ENCODE measurements at regions not wholly inside any gene's neighbourhood (a gene's known extent, or its start where the extent isn't known, plus 50 kb on each side); places are given as distances from the start of the nearest gene placed in this dataset.

DNA sequence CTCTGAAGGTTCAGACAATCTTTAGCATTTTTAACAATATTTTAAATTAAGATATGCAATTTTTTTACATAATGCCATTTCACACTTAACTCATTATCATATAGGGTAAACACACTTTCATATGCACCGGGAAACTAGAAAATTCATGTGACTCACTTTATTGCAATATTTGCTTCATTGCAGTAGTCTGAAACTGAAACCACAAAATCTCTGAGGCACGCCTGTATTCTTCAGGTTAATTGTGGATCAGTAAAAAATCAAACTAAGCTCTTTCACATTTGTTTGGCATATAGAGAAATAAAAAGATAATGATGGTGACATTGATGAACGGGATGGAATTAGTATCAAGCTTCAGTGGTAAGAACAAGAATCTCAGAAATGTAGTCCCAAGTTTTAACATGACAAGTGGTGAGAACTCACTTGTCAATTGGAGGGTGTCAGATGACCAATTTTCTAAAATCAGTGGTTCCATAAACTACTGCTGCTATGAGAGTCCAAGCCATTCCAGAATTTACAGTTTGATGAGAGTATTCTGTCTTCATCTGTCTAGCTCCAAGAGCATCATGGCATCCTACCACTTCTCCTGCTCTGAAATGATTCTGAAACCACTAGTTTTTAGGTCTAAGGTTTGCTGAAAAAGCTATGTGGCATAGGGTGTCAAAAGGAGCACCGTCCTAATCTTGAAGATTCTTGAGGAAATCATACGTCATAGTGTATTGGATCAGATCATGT is 281.0 kb downstream of the PTPRC start:
- no peaks in the 10 kb centered on the region for H3K27me3 ChIP-seq (ENCODE audit: control insufficient read depth in 1 of 2, insufficient read depth in 2 of 2, low read length in 2 of 2)
- H3K9me3 ChIP-seq (ENCODE audit: low read length): no peaks in the 10 kb centered on the region
- no peaks in the 10 kb centered on the region for H3K36me3 ChIP-seq (ENCODE audit: insufficient read depth, low read length)
- H3K4me1 ChIP-seq (ENCODE audit: insufficient read depth, low read length): no peaks in the 10 kb centered on the region
- no peak overlapping the region for H3K4me3 ChIP-seq (ENCODE audit: low read depth in 1 of 2, low read length in 2 of 2)
- H3K27ac ChIP-seq (ENCODE audit: low read depth, low read length): no peak overlapping the region
- H3K9ac ChIP-seq (ENCODE audit: low read length): no peak overlapping the region

DNA sequence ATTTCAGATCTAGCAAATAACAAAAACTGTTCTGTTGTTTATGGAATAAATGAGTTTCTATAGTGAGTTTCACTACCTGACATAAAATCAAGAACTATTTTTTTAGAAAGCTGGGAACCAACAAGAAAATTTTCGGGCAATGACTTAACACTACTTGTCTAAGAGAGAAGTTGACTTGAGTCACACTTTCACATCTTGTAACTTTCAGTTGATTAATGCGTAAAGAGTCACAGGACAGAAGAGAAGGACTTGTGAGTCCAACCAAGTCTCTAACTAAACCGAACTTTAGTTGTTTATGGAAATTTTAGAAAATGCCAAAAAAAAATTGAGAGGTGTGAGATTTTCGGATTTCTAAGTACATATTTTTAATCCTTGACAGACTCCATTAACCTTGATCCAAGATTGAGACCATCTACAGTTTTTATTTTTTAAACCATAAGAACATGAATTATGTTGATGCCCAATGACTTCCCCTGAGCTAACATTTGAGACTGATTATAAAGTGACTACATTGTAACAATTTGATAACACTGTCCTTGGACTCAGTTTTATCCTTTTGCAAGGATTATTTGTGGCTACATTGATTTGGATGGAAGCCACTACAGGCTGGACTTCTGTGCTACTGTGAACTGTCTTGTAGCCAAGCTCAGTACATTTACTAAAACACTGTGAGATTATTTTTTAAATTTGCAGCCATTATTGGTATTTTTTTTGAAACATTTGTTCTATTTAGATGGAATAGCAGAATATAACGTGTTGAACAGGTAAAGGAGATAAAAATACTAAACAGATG is 284.0 kb downstream of the PTPRC start:
- Histone ChIP-seq H3K4me3 (ENCODE audit: low read depth in 1 of 2, low read length in 2 of 2) (no peak overlapping the region), H3K9me3 (ENCODE audit: low read length) (no peaks in the 10 kb centered on the region), H3K4me1 (ENCODE audit: insufficient read depth, low read length) (no peaks in the 10 kb centered on the region), H3K36me3 (ENCODE audit: insufficient read depth, low read length) (no peaks in the 10 kb centered on the region), H3K9ac (ENCODE audit: low read length) (no peak overlapping the region), H3K27me3 (ENCODE audit: control insufficient read depth in 1 of 2, insufficient read depth in 2 of 2, low read length in 2 of 2) (no peaks in the 10 kb centered on the region), H3K27ac (ENCODE audit: low read depth, low read length) (no peak overlapping the region)

DNA sequence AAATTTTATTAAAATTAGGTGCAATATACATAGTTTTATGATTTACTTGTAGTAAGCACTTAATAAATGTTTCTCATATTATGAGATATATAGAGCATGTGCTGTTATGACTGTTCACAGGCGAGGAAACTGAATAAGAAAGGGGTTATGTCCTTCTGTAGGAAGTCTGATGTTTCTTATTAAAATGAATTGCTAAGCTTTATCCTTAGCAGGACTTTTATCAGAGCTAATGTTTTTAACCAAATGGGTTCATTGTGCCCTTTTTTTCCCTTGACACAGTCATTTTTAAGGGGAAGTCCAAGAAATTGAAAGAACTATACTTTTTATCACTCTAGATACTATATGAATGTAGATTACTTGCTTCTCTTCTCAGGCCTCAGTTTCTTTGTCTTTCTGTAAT is 285.2 kb downstream of the PTPRC start:
- Histone ChIP-seq H3K4me1 (ENCODE audit: insufficient read depth, low read length) (no peaks in the 10 kb centered on the region), H3K9ac (ENCODE audit: low read length) (no peak overlapping the region), H3K27me3 (ENCODE audit: control insufficient read depth in 1 of 2, insufficient read depth in 2 of 2, low read length in 2 of 2) (no peaks in the 10 kb centered on the region), H3K36me3 (ENCODE audit: insufficient read depth, low read length) (no peaks in the 10 kb centered on the region), H3K9me3 (ENCODE audit: low read length) (no peaks in the 10 kb centered on the region), H3K4me3 (ENCODE audit: low read depth in 1 of 2, low read length in 2 of 2) (no peak overlapping the region), H3K27ac (ENCODE audit: low read depth, low read length) (no peak overlapping the region)

DNA sequence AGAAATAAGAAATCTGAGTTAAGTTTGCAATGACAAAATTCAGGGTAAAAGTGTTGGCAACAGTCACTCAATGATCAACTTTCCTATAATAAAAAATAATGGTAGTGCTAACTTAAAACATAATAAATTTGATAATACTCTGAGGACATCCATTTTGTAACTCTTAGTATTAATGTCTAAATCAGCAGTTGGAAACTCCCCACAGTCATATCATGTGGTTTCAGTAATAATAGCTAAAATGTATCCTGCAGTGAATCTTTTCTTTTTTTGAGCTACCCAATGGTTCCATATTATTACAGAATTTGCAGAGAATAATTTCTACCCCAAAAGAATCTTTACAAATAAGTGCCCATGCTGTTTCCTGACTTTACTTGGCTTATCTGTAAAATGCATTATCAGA is 286.7 kb downstream of the PTPRC start:
- Histone ChIP-seq H3K27me3 (ENCODE audit: control insufficient read depth in 1 of 2, insufficient read depth in 2 of 2, low read length in 2 of 2) (no peaks in the 10 kb centered on the region), H3K9ac (ENCODE audit: low read length) (no peak overlapping the region), H3K27ac (ENCODE audit: low read depth, low read length) (no peak overlapping the region), H3K4me1 (ENCODE audit: insufficient read depth, low read length) (no peaks in the 10 kb centered on the region), H3K36me3 (ENCODE audit: insufficient read depth, low read length) (no peaks in the 10 kb centered on the region), H3K9me3 (ENCODE audit: low read length) (no peaks in the 10 kb centered on the region), H3K4me3 (ENCODE audit: low read depth in 1 of 2, low read length in 2 of 2) (no peak overlapping the region)

DNA sequence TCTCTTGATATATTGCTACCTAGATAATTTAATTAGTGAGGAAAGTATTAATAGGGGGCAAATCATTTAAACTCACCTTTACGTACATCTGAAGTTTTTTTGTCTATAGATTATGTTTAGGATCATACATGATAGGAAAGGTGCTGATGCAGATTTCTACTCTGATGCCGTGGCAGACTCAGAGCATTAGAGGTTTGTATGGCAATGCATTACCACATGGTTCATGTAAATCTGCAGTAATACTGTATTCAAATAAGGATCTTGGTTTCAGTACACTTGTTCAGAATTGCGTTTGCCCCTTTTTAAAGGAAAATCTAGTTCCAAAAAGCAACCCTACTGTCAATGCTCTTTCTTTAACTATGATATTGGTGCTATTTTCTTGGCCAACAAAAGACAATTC is 288.3 kb downstream of the PTPRC start:
- Histone ChIP-seq H3K4me1 (ENCODE audit: insufficient read depth, low read length) (no peaks in the 10 kb centered on the region), H3K36me3 (ENCODE audit: insufficient read depth, low read length) (no peaks in the 10 kb centered on the region), H3K27ac (ENCODE audit: low read depth, low read length) (no peak overlapping the region), H3K27me3 (ENCODE audit: control insufficient read depth in 1 of 2, insufficient read depth in 2 of 2, low read length in 2 of 2) (no peaks in the 10 kb centered on the region), H3K9ac (ENCODE audit: low read length) (no peak overlapping the region), H3K4me3 (ENCODE audit: low read depth in 1 of 2, low read length in 2 of 2) (no peak overlapping the region), H3K9me3 (ENCODE audit: low read length) (no peaks in the 10 kb centered on the region)

DNA sequence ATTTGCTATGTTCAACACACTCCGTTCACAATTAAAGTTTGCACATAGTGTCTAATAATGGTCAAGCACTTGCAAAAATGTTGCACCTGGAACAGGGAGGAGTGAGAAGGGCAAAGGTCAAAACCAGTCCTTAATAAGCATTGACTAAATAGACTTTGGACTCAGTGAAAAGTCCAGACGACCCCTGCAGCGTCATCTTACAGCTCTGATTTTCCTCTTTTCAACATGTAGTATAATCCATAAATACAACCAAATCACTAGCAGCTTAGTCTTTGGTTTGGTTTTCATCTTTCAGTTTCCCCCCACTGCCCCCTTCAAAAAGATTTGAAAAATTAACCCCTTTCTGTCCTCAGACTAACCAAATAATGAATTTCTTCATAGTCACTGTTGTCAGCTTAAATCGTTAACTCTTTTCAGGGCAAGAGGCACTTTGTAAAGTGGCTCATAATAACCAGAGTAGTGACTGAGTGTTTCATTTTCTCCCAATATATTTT is 290.3 kb downstream of the PTPRC start:
- no peaks in the 10 kb centered on the region for H3K4me1 ChIP-seq (ENCODE audit: insufficient read depth, low read length)

DNA sequence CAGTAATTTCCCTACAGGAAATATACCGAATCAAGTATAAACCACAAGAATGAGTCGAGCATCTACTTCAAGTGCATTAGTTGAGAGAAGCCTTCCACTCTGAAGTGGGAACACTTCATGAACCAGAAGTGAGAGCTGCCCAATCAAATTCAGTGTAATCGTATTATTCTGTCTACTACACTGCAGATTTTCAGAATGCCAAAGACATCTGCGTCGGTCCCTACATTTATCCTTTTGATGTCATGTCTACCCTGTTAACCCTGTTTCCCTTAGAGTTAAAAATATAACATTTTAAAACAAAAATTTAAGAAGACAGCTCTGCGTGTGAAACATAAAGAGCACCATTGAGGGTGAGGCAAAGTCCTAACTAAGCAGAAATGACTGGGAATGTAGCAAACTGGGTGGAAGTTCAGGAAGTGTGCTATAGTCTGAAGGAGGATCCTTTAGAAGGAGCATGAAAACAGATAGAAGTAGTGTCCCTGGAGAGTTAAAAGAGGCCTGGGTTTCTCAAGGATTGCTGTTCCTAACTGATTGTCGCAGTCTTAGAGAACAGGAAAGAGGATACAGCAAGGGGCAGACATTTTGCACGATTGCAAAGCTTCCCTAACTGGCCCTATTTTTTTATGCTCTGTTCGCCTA is 291.2 kb downstream of the PTPRC start:
- no peak overlapping the region for H3K9ac ChIP-seq (ENCODE audit: low read length)
- H3K36me3 ChIP-seq (ENCODE audit: insufficient read depth, low read length): no peaks in the 10 kb centered on the region
- H3K27me3 ChIP-seq (ENCODE audit: control insufficient read depth in 1 of 2, insufficient read depth in 2 of 2, low read length in 2 of 2): no peaks in the 10 kb centered on the region
- no peaks in the 10 kb centered on the region for H3K9me3 ChIP-seq (ENCODE audit: low read length)
- H3K4me1 ChIP-seq (ENCODE audit: insufficient read depth, low read length): peaks cover 3% of the 10 kb centered on the region
- H3K4me3 ChIP-seq (ENCODE audit: low read depth in 1 of 2, low read length in 2 of 2): no peak overlapping the region
- no peak overlapping the region for H3K27ac ChIP-seq (ENCODE audit: low read depth, low read length)

More for the DNA sequence above, 290.3 kb downstream of the PTPRC start:
- no peak overlapping the region for H3K27ac ChIP-seq (ENCODE audit: low read depth, low read length)
- no peaks in the 10 kb centered on the region for H3K36me3 ChIP-seq (ENCODE audit: insufficient read depth, low read length)
- H3K9me3 ChIP-seq (ENCODE audit: low read length): no peaks in the 10 kb centered on the region
- no peak overlapping the region for H3K4me3 ChIP-seq (ENCODE audit: low read depth in 1 of 2, low read length in 2 of 2)
- H3K27me3 ChIP-seq (ENCODE audit: control insufficient read depth in 1 of 2, insufficient read depth in 2 of 2, low read length in 2 of 2): no peaks in the 10 kb centered on the region
- no peak overlapping the region for H3K9ac ChIP-seq (ENCODE audit: low read length)

DNA sequence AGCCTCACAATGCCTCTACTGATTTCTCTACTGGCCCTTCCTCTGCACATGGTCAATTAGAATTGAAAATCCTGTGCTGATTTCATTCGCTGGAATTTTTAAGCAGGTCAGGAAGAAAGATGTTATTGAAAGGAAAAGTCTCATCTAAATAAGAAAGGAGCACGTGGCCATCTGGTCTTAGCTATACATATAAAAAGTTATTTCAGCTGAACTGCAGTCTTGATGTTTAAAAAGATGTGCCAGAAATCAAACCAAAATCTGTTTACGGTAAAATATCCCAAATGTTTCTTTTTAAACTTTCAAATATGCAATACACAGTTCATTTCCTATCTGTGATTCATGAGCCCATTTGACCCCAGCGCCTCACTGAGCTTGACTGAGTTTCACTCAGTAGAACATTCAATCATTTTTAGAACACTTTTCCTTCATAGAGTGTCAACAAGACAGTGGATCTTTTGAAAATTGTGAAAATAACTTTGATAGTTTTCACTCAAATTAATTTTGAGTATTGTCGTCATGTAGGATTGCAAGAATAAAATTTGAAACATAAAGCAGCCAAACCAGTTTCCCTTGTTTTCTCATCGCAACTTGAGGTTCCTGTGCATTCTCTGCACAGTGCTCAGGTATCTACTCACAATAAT is 293.6 kb downstream of the PTPRC start:
- no peak overlapping the region for H3K4me3 ChIP-seq (ENCODE audit: low read depth in 1 of 2, low read length in 2 of 2)
- peaks cover 10% of the 10 kb centered on the region for H3K4me1 ChIP-seq (ENCODE audit: insufficient read depth, low read length)
- H3K27ac ChIP-seq (ENCODE audit: low read depth, low read length): no peak overlapping the region
- H3K27me3 ChIP-seq (ENCODE audit: control insufficient read depth in 1 of 2, insufficient read depth in 2 of 2, low read length in 2 of 2): no peaks in the 10 kb centered on the region
- no peaks in the 10 kb centered on the region for H3K36me3 ChIP-seq (ENCODE audit: insufficient read depth, low read length)
- no peaks in the 10 kb centered on the region for H3K9me3 ChIP-seq (ENCODE audit: low read length)
- no peak overlapping the region for H3K9ac ChIP-seq (ENCODE audit: low read length)

DNA sequence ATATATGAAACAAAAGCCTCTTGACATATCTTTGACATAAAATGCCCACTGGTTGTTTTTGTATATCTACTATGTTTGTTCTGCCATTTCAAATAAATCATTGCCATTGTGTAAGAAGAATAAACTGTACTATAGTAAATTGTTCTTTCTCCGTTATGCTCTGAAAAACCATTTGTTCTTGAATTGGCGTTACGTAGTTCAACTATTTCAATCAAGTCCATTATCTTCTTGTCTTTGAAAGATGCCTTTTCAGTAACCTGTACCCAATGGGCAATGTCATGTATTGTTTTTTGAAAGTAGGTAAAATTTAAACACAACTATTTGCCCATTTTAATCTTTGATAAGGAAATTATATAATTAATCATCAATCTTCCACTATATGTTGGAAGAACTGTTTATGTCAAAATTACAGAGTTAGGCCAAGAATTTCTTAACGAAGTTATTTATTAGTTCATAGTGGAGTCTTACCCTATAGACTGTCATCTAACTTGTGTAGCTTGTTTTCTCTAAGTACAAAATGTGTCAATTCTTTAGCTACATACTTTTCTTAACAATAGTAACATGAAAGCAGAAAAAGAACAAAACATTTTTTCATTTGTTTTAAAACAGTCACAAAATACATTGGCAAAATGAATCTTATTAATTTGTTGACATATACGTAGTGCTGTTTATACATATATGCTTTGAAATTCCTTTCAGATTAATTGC is 294.8 kb downstream of the PTPRC start:
- Histone ChIP-seq H3K4me1 (ENCODE audit: insufficient read depth, low read length) (peaks cover 10% of the 10 kb centered on the region), H3K27ac (ENCODE audit: low read depth, low read length) (no peak overlapping the region), H3K27me3 (ENCODE audit: control insufficient read depth in 1 of 2, insufficient read depth in 2 of 2, low read length in 2 of 2) (no peaks in the 10 kb centered on the region), H3K4me3 (ENCODE audit: low read depth in 1 of 2, low read length in 2 of 2) (no peak overlapping the region), H3K9ac (ENCODE audit: low read length) (no peak overlapping the region), H3K36me3 (ENCODE audit: insufficient read depth, low read length) (no peaks in the 10 kb centered on the region), H3K9me3 (ENCODE audit: low read length) (no peaks in the 10 kb centered on the region)

DNA sequence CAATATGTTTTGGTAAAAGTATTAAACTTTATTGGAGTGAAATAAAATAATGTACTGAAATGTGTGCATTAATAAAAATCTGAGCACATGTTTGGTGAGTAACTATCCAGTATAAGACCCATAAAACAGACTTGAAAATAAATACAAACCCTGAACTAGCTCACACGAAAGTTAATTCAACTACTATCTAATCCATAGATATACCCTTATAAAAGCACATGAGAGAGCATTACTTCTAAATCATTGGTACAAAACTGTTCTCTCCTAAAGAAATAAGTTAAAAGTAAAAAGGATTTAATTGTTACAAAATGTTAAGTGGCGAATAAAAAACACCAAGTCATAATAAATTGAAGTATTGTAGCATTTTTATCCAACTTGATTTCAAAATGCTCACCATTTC is 295.6 kb downstream of the PTPRC start:
- Histone ChIP-seq H3K27me3 (ENCODE audit: control insufficient read depth in 1 of 2, insufficient read depth in 2 of 2, low read length in 2 of 2) (no peaks in the 10 kb centered on the region), H3K36me3 (ENCODE audit: insufficient read depth, low read length) (no peaks in the 10 kb centered on the region), H3K4me3 (ENCODE audit: low read depth in 1 of 2, low read length in 2 of 2) (no peak overlapping the region), H3K27ac (ENCODE audit: low read depth, low read length) (no peak overlapping the region), H3K4me1 (ENCODE audit: insufficient read depth, low read length) (peaks cover 10% of the 10 kb centered on the region), H3K9ac (ENCODE audit: low read length) (no peak overlapping the region), H3K9me3 (ENCODE audit: low read length) (no peaks in the 10 kb centered on the region)

DNA sequence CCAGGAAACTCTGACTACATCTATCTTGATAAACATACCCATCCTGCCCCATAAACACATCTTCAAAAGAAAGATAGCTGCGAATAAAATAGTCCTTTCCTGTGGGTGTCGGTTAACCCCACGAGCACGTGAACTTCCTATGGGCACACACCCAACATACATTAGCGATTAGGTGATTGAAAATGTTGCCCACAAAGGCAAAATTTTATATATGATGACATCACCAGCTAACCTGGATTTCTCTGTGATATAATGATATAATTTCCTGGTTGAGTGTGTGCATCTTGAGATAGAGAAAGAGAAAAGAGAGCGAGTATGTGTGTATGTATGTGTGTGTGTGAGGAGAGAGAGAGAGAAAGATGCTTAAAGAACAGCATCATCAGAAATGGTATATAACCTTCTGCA is 296.1 kb downstream of the PTPRC start:
- H3K4me1 ChIP-seq (ENCODE audit: insufficient read depth, low read length): peaks cover 10% of the 10 kb centered on the region
- H3K27me3 ChIP-seq (ENCODE audit: control insufficient read depth in 1 of 2, insufficient read depth in 2 of 2, low read length in 2 of 2): no peaks in the 10 kb centered on the region
- no peak overlapping the region for H3K27ac ChIP-seq (ENCODE audit: low read depth, low read length)
- no peaks in the 10 kb centered on the region for H3K36me3 ChIP-seq (ENCODE audit: insufficient read depth, low read length)
- H3K9ac ChIP-seq (ENCODE audit: low read length): no peak overlapping the region
- H3K9me3 ChIP-seq (ENCODE audit: low read length): no peaks in the 10 kb centered on the region
- peak overlapping the region in 1 of 2 donors; percentile 9 for H3K4me3 ChIP-seq (ENCODE audit: low read depth in 1 of 2, low read length in 2 of 2)

Data from muscle layer of colon (tissue), 2 donors.